ENCODE measurements at regions not wholly inside any gene's neighbourhood (a gene's known extent, or its start where the extent isn't known, plus 50 kb on each side); places are given as distances from the start of the nearest gene placed in this dataset.

- TF ChIP-seq CTCF (conservative IDR thresholded peaks at IDR 0.05; ENCODE audit: low read depth in 2 of 2) (no peak), EZH2 (IDR thresholded peaks at IDR 0.05; ENCODE audit: low read depth, unreplicated experiment) (no peak), POLR2AphosphoS5 (IDR thresholded peaks at IDR 0.05; ENCODE audit: low read depth) (no peak), EZH2phosphoT487 (IDR thresholded peaks at IDR 0.05; ENCODE audit: unreplicated experiment) (no peak), CREB1 (CRISPR knock-in tag; IDR thresholded peaks at IDR 0.05; ENCODE audit: low read depth) (no peak), ZNF462 (CRISPR knock-in tag; IDR thresholded peaks at IDR 0.05) (no peak), JUNB (IDR thresholded peaks at IDR 0.05; ENCODE audit: unreplicated experiment) (no peak)
Observed at GRCh38 chr21:38908537-38908936, 102.8 kb downstream of the ETS2 start.
